Heart left ventricle (tissue), 16 donors: ENCODE measurements at regions not wholly inside any gene's neighbourhood (a gene's known extent, or its start where the extent isn't known, plus 50 kb on each side); places are given as distances from the start of the nearest gene placed in this dataset.

Experiments used
- ATAC-seq, 4 donors: fragments of 200-7000 bp; cut with Tn5 transposase; one replicate each; pipeline ENCODE4 v1.9.1; 2020 to 2022; ENCODE audit warnings: moderate library complexity in 4 of 4, mild to moderate bottlenecking in 3 of 4, moderate number of reproducible peaks in 1 of 4
- DNase-seq, 5 donors: peaks; one replicate each; pipeline ENCODE4 v3.0.0-alpha.2; 2020
- H3K27ac ChIP-seq, 12 donors: fragments of 200-600 bp; sonication (generic) in 4 of 12; one replicate each; pipeline versions ENCODE4 v1.5.0 to v1.8.0; 2016 to 2022; ENCODE audit warnings: mild to moderate bottlenecking in 2 of 12
- H3K27me3 ChIP-seq, 9 donors: fragments of 200-600 bp; sonication (generic) in 2 of 9; one replicate each; pipeline versions ENCODE4 v1.5.1 to v1.8.0; 2016 to 2022; ENCODE audit warnings: mild to moderate bottlenecking in 3 of 9
- H3K36me3 ChIP-seq, 9 donors: fragments of 200-600 bp; sonication (generic) in 2 of 9; one replicate each; pipeline versions ENCODE4 v1.5.0 to v1.8.0; 2018 to 2022; ENCODE audit warnings: mild to moderate bottlenecking in 2 of 9
- H3K4me1 ChIP-seq, 12 donors: fragments of 200-600 bp; sonication (generic) in 4 of 12; one replicate each; pipeline versions ENCODE4 v1.5.0 to v1.8.0; 2016 to 2022; ENCODE audit warnings: mild to moderate bottlenecking in 3 of 12
- H3K4me3 ChIP-seq, 12 donors: fragments of 200-600 bp; sonication (generic) in 4 of 12; one replicate each; pipeline versions ENCODE4 v1.5.0 to v1.8.0; 2017 to 2022; ENCODE audit warnings: mild to moderate bottlenecking in 9 of 12, moderate library complexity in 4 of 12
- H3K9me3 ChIP-seq, 12 donors: fragments of 200-600 bp; sonication (generic) in 4 of 12; one replicate each; pipeline versions ENCODE4 v1.5.0 to v1.8.0; 2016 to 2022; ENCODE audit warnings: mild to moderate bottlenecking in 1 of 12
- POLR2A ChIP-seq, 2 donors: fragments of 450-650 bp; IDR thresholded peaks; one replicate each; pipeline ENCODE4 v1.6.1; 2017; ENCODE audit warnings: antibody characterized with exemption in 2 of 2, mild to moderate bottlenecking in 2 of 2, moderate library complexity in 2 of 2
- WGBS, 4 donors: extraction: QIAGEN DNeasy Blood & Tissue Kit in 2 of 4; methylation state at CpG; one replicate each; pipeline versions ENCODE4 v1.1.5 to v1.1.7; 2013 to 2018; 5-methylcytosine and 5-hydroxymethylcytosine counted together
- intact Hi-C, 10 donors: fragments of 100-400 bp; cut with DNase I; formaldehyde crosslinking; loops; one replicate each; pipeline versions ENCODE4 v1.11.1 to v1.14.2; 2022
- TF ChIP-seq, protein P1 (sequence below), 12 donors: fragments of 200-600 bp; sonication (generic) in 4 of 12; IDR thresholded peaks; one replicate each; pipeline versions ENCODE4 v1.5.0 to v1.8.0; 2018 to 2022; ENCODE audit warnings: antibody characterized with exemption in 12 of 12, mild to moderate bottlenecking in 5 of 12
- donor health status: ischemic (EF 13 %, LVEDD 7.1; RV severe dilation, severe dysfunction).
- donor health status: healthy with polysubstance abuse.
- donor health status: DM: no; HTN: yes; CAD: no.
- donor health status: DM: no; HTN: no; CAD: no.
- donor health status: ischemic (EF 25% LVEDD 6.9; RV normal size, moderate dysfunction).
- donor health status: ischemic (EF 25% LVEDD 5.7; RV mildly dilated, moderate dysfunction).
- donor health status: healthy.
- donor health status: DM: yes; HTN: yes; CAD: no.
- donor health status: ischemic (EF 35%, LVEDD 5.7; RV mildly dilated, moderate dysfunction).
- donor health status: nonischemic (EF 11% LVEDD 7.7; RV severe dilation, severe dysfunction).
- donor health status: DM: yes; HTN: yes; CAD: no.
- donor health status: PGD.
- donor health status: ischemic (EF 29% LVEDD 5.4; RV normal size, mild dysfunction).
- donor health status: nonischemic (EF 23%, LVEDD 6.1; RV moderate dilation, normal function).

GRCh38 chr2:49465157-49465831, 311.0 kb upstream of the FSHR start:
- ATAC-seq (no peak), DNase-seq (no peak)
- Histone ChIP-seq H3K4me3 (no peak overlapping the region), H3K9me3 (peaks cover 0 to 20% (median 3%) of the 10 kb centered on the region in 12 donors), H3K27me3 (no peaks in the 10 kb centered on the region), H3K4me1 (no peaks in the 10 kb centered on the region), H3K36me3 (no peaks in the 10 kb centered on the region), H3K27ac (no peak overlapping the region)
- TF ChIP-seq, protein P1, sequence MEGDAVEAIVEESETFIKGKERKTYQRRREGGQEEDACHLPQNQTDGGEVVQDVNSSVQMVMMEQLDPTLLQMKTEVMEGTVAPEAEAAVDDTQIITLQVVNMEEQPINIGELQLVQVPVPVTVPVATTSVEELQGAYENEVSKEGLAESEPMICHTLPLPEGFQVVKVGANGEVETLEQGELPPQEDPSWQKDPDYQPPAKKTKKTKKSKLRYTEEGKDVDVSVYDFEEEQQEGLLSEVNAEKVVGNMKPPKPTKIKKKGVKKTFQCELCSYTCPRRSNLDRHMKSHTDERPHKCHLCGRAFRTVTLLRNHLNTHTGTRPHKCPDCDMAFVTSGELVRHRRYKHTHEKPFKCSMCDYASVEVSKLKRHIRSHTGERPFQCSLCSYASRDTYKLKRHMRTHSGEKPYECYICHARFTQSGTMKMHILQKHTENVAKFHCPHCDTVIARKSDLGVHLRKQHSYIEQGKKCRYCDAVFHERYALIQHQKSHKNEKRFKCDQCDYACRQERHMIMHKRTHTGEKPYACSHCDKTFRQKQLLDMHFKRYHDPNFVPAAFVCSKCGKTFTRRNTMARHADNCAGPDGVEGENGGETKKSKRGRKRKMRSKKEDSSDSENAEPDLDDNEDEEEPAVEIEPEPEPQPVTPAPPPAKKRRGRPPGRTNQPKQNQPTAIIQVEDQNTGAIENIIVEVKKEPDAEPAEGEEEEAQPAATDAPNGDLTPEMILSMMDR (IDR thresholded peaks at IDR 0.05) = no peak
- no peak for TF ChIP-seq POLR2A (IDR thresholded peaks at IDR 0.05)
- intact Hi-C loops = no loop called here
- WGBS, 4 donors = 82 to 89% (median 85%) methylated on average over 1 of the region's 1 CpG

DNA sequence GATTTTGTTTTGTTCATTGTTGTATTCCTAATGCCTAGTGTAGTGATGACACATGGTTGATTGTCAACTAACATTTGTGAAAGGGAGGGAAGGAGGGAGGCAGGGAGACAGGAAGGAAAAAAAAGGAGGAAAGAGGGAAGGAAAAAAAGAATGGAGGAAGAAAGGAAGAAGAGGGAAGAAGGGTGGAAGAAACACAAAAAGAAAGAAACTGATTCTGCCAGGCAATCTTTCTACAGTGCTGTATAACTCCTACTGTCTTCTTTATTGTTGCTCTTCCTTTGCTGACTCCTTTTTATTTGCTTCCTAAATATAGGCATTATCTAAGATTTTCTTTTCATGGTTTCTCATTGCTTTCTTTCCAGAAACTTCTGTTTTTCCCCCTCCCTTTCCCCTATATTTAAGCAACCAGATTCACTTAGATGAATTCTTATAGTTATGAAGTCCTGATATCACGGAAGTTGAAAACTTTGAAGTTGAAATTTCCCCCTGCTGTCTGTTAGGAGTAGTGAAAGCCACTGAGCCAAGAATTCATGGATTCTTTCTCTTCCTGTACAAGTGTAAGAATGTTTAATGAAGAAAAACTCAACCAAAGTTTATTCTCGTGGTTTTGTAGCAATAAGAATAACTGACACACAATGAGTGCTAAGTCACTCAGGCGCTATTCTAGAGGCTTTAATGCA, 305.1 kb upstream of the FSHR start:
- H3K9me3 ChIP-seq = peaks cover 0 to 5% (median under 1%) of the 10 kb centered on the region in 12 donors
- no peaks in the 10 kb centered on the region for H3K4me1 ChIP-seq
- WGBS, 4 donors = 71 to 79% (median 73%) methylated on average over 3 of the region's 3 CpGs
- no peaks in the 10 kb centered on the region for H3K36me3 ChIP-seq
- no peak overlapping the region for H3K27ac ChIP-seq
- no peaks in the 10 kb centered on the region for H3K27me3 ChIP-seq
- TF ChIP-seq, protein P1 (IDR thresholded peaks at IDR 0.05) = peak in 2 of 12 donors; percentile 7 to 9
- TF ChIP-seq POLR2A (IDR thresholded peaks at IDR 0.05) = no peak
- no peak for ATAC-seq
- intact Hi-C loops = no loop called here
- no peak for DNase-seq
- no peak overlapping the region for H3K4me3 ChIP-seq

DNA sequence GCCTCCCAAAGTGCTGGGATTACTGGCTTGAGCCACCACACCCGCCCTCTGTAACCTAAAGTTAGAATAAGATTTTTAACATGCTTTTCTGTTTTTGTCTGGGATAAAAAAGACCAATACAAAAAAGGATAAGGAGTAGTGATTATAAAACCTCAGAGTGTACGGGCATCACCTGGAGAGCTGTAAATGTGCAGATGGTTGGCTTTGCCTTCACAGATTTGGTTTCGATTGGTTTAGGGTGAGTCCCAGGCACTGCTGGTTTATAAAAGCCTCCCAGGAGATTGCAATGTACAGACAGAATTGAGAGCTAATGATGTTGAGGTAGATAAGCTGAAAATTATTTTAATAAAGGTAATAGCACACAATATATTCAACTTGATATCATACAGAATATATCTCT, 289.7 kb upstream of the FSHR start:
- TF ChIP-seq POLR2A (IDR thresholded peaks at IDR 0.05) = no peak
- TF ChIP-seq, protein P1 (IDR thresholded peaks at IDR 0.05) = no peak
- Histone ChIP-seq H3K4me1 (no peaks in the 10 kb centered on the region), H3K27me3 (peaks cover 0 to 10% (median 0%) of the 10 kb centered on the region in 9 donors), H3K9me3 (no peaks in the 10 kb centered on the region), H3K4me3 (no peak overlapping the region), H3K36me3 (no peaks in the 10 kb centered on the region), H3K27ac (no peak overlapping the region)
- intact Hi-C loops = no loop called here
- 80 to 82% (median 81%) methylated on average over 3 of the region's 3 CpGs for WGBS, 4 donors
- no peak for ATAC-seq
- DNase-seq = no peak

GRCh38 chr2:49426996-49427395, 272.7 kb upstream of the FSHR start:
- DNase-seq = no peak
- TF ChIP-seq, protein P1 (IDR thresholded peaks at IDR 0.05) = no peak
- TF ChIP-seq POLR2A (IDR thresholded peaks at IDR 0.05) = no peak
- H3K27ac ChIP-seq = no peak overlapping the region
- WGBS, 4 donors = 56 to 90% (median 80%) methylated on average over 4 of the region's 4 CpGs
- no peaks in the 10 kb centered on the region for H3K27me3 ChIP-seq
- no peaks in the 10 kb centered on the region for H3K4me1 ChIP-seq
- intact Hi-C loops = no loop called here
- no peaks in the 10 kb centered on the region for H3K36me3 ChIP-seq
- H3K9me3 ChIP-seq = peaks cover 0 to 7% (median 0%) of the 10 kb centered on the region in 12 donors
- ATAC-seq = no peak
- H3K4me3 ChIP-seq = no peak overlapping the region
